ENCODE measurements at regions not wholly inside any gene's neighbourhood (a gene's known extent, or its start where the extent isn't known, plus 50 kb on each side); places are given as distances from the start of the nearest gene placed in this dataset.
"Not testable (repeated sequence)": the region's sequence is repeated elsewhere in the genome, so short reads cannot be mapped to it uniquely, and the experiment has no call there.

- no peak for DNase-seq (ENCODE audit: low read depth)
Measured at GRCh38 chr7:52355053-52355452, 680.4 kb upstream of the POM121L12 start.

- no peak for DNase-seq (ENCODE audit: low read depth)
Measured at GRCh38 chr7:52352013-52352981, 683.1 kb upstream of the POM121L12 start.

GRCh38 chr7:52344015-52344414 is 691.4 kb upstream of the POM121L12 start:
- no peak for DNase-seq (ENCODE audit: low read depth)

GRCh38 chr7:52340067-52340466 is 695.4 kb upstream of the POM121L12 start:
- DNase-seq (ENCODE audit: low read depth) = no peak

GRCh38 chr7:52328328-52328727 is 707.1 kb upstream of the POM121L12 start:
- not testable (repeated sequence) for DNase-seq (ENCODE audit: low read depth)

- DNase-seq (ENCODE audit: low read depth) = no peak
Measured at GRCh38 chr7:52325237-52325636, 710.2 kb upstream of the POM121L12 start.

GRCh38 chr7:52323202-52323746 is 712.2 kb upstream of the POM121L12 start:
- DNase-seq (ENCODE audit: low read depth) = no peak

- no peak for DNase-seq (ENCODE audit: low read depth)
Measured at GRCh38 chr7:52320610-52321009, 714.8 kb upstream of the POM121L12 start.

- no peak for DNase-seq (ENCODE audit: low read depth)
Measured at GRCh38 chr7:52317921-52318320, 717.5 kb upstream of the POM121L12 start.

GRCh38 chr7:52311886-52312285 is 723.5 kb upstream of the POM121L12 start:
- no peak for DNase-seq (ENCODE audit: low read depth)

GRCh38 chr7:52309631-52310030 is 725.8 kb upstream of the POM121L12 start:
- DNase-seq (ENCODE audit: low read depth) = no peak

- DNase-seq (ENCODE audit: low read depth) = no peak
Measured at GRCh38 chr7:52302765-52303520, 732.5 kb upstream of the POM121L12 start.

GRCh38 chr7:52297128-52297527 is 738.3 kb upstream of the POM121L12 start:
- DNase-seq (ENCODE audit: low read depth) = no peak

- no peak for DNase-seq (ENCODE audit: low read depth)
Measured at GRCh38 chr7:52294942-52295341, 740.5 kb upstream of the POM121L12 start.

- DNase-seq (ENCODE audit: low read depth) = no peak
Measured at GRCh38 chr7:52289247-52289646, 746.2 kb upstream of the POM121L12 start.

- no peak for DNase-seq (ENCODE audit: low read depth)
Measured at GRCh38 chr7:52287698-52288097, 747.7 kb upstream of the POM121L12 start.

GRCh38 chr7:52285689-52286088 is 749.7 kb upstream of the POM121L12 start:
- no peak for DNase-seq (ENCODE audit: low read depth)

- DNase-seq (ENCODE audit: low read depth) = no peak
Measured at GRCh38 chr7:52283335-52283734, 752.1 kb upstream of the POM121L12 start.

GRCh38 chr7:52273685-52274610 is 761.5 kb upstream of the POM121L12 start:
- DNase-seq (ENCODE audit: low read depth) = no peak

- no peak for DNase-seq (ENCODE audit: low read depth)
Measured at GRCh38 chr7:52271703-52272102, 763.7 kb upstream of the POM121L12 start.

- no peak for DNase-seq (ENCODE audit: low read depth)
Measured at GRCh38 chr7:52270301-52270700, 765.1 kb upstream of the POM121L12 start.
